Panc1 (cell line): ENCODE measurements at regions not wholly inside any gene's neighbourhood (a gene's known extent, or its start where the extent isn't known, plus 50 kb on each side); places are given as distances from the start of the nearest gene placed in this dataset.

Source experiments
- POLR2AphosphoS5 ChIP-seq: IDR thresholded peaks from 2 replicates; pipeline ENCODE4 v1.6.1; 2012; ENCODE audit warnings: mild to moderate bottlenecking, low read depth, low read length, moderate library complexity
- TF ChIP-seq, protein P1 (sequence below): fragments of 450-650 bp; IDR thresholded peaks from 2 replicates; pipeline ENCODE4 v1.5.1; 2017; ENCODE audit warnings: mild to moderate bottlenecking
- TF ChIP-seq, protein P2 (sequence below), 2 experiments: IDR thresholded peaks; 2 replicates each; pipeline ENCODE4 v1.6.1; 2011 to 2012; ENCODE audit warnings: low read depth in 2 of 2, control low read depth in 1 of 2, low read length in 1 of 2, mild to moderate bottlenecking in 1 of 2, moderate library complexity in 1 of 2; ENCODE audit not compliant: insufficient read depth in 1 of 2

DNA sequence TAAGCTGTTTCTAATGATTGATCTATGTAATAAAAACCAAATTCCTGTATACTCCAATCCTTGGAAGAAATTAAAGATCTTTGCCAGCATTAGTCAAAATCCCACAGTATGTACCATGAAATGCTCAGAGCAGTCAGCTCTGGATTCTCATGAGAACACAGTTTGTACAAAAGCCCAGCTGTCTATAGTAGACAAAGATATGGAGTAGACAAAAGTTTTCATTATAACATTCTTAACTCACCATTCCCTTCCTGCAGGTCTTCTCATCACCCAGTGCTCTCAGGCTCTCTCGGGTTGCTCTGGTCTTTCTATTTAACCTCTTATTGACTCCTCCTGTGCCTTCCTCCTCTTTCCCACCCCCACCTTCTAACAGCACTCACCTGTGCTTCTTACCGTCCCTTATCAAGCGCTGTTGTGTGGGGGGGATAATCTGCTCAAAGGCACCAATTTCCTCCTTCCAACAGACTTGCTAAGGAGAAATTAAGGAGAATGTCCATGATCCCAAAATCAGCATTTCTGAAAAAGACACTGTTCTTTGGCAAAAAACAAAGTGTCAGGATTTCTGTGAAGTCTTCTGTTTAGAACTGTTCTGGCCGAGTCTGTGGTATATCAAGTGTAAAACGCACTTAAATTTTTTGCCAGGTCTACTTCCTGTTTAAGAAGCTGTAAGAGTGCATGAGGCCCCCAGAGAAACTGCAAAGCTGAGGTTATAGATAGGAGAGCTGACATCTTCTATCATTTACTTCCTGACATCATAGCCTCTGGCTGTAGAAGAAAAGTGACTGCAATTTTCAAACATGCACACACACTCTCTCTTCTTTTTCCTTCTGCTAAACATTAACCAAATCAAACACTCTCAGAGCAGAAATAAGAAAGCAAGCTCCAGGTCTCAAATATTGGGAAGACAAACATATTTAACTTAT, 144.1 kb downstream of the EVA1A start:
- no peak for TF ChIP-seq POLR2AphosphoS5
- TF ChIP-seq, protein P1, sequence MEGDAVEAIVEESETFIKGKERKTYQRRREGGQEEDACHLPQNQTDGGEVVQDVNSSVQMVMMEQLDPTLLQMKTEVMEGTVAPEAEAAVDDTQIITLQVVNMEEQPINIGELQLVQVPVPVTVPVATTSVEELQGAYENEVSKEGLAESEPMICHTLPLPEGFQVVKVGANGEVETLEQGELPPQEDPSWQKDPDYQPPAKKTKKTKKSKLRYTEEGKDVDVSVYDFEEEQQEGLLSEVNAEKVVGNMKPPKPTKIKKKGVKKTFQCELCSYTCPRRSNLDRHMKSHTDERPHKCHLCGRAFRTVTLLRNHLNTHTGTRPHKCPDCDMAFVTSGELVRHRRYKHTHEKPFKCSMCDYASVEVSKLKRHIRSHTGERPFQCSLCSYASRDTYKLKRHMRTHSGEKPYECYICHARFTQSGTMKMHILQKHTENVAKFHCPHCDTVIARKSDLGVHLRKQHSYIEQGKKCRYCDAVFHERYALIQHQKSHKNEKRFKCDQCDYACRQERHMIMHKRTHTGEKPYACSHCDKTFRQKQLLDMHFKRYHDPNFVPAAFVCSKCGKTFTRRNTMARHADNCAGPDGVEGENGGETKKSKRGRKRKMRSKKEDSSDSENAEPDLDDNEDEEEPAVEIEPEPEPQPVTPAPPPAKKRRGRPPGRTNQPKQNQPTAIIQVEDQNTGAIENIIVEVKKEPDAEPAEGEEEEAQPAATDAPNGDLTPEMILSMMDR: no peak
- TF ChIP-seq, protein P2, sequence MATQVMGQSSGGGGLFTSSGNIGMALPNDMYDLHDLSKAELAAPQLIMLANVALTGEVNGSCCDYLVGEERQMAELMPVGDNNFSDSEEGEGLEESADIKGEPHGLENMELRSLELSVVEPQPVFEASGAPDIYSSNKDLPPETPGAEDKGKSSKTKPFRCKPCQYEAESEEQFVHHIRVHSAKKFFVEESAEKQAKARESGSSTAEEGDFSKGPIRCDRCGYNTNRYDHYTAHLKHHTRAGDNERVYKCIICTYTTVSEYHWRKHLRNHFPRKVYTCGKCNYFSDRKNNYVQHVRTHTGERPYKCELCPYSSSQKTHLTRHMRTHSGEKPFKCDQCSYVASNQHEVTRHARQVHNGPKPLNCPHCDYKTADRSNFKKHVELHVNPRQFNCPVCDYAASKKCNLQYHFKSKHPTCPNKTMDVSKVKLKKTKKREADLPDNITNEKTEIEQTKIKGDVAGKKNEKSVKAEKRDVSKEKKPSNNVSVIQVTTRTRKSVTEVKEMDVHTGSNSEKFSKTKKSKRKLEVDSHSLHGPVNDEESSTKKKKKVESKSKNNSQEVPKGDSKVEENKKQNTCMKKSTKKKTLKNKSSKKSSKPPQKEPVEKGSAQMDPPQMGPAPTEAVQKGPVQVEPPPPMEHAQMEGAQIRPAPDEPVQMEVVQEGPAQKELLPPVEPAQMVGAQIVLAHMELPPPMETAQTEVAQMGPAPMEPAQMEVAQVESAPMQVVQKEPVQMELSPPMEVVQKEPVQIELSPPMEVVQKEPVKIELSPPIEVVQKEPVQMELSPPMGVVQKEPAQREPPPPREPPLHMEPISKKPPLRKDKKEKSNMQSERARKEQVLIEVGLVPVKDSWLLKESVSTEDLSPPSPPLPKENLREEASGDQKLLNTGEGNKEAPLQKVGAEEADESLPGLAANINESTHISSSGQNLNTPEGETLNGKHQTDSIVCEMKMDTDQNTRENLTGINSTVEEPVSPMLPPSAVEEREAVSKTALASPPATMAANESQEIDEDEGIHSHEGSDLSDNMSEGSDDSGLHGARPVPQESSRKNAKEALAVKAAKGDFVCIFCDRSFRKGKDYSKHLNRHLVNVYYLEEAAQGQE (IDR thresholded peaks at IDR 0.05; ENCODE audit: insufficient read depth in 1 of 2, low read depth in 2 of 2, low read length in 1 of 2): no peak
